Activated T-helper 17 cell treated with anti-CD3 and anti-CD28 coated beads, Interleukin-2, amount 50 U/mL, for 72 hours (primary cell): ENCODE measurements at regions not wholly inside any gene's neighbourhood (a gene's known extent, or its start where the extent isn't known, plus 50 kb on each side); places are given as distances from the start of the nearest gene placed in this dataset.

Experiments
- ATAC-seq: fragments of 150-1000 bp; cut with Tn5 transposase; replicated peaks from 2 replicates; pipeline ENCODE4 v1.10.0; 2021; ENCODE audit warnings: mild to moderate bottlenecking, moderate library complexity
- H3K27ac Mint-ChIP-seq: one replicate; pipeline ENCODE4 v1.8.0; 2022; ENCODE audit warnings: mixed read lengths
- H3K27me3 Mint-ChIP-seq: one replicate; pipeline ENCODE4 v1.8.0; 2022; ENCODE audit warnings: mixed read lengths
- H3K36me3 Mint-ChIP-seq: one replicate; pipeline ENCODE4 v1.8.0; 2022; ENCODE audit warnings: low read depth, mild to moderate bottlenecking, mixed read lengths
- H3K4me1 Mint-ChIP-seq: one replicate; pipeline ENCODE4 v1.8.0; 2022; ENCODE audit warnings: mixed read lengths
- H3K4me3 Mint-ChIP-seq: one replicate; pipeline ENCODE4 v1.8.0; 2022; ENCODE audit warnings: mild to moderate bottlenecking, mixed read lengths
- H3K9me3 Mint-ChIP-seq: one replicate; pipeline ENCODE4 v1.8.0; 2022; ENCODE audit warnings: mixed read lengths

DNA sequence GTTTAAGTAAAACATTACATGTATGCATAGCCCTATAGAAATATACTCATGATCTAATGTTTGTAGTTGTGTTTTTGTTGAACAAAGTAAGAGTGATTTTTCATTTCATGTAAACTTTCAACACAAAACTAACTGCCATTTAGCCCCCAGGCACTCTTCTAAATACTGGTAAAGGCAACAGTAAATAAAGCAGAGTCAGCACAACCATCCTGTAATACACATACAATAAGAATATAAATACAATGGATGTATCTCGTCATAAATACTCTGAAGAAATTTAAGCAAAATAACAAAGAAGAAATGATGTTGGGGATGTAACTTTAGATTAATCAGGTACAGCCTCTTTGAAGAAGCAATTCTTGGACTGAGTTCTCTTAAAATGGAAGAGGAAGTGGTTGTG, 821.2 kb downstream of the ARAP2 start:
- ATAC-seq = no peak
- Mint-ChIP-seq H3K36me3 (no peaks in the 10 kb centered on the region), H3K27me3 (no peaks in the 10 kb centered on the region), H3K4me1 (no peaks in the 10 kb centered on the region), H3K9me3 (no peaks in the 10 kb centered on the region), H3K4me3 (no peak overlapping the region), H3K27ac (no peak overlapping the region)

DNA sequence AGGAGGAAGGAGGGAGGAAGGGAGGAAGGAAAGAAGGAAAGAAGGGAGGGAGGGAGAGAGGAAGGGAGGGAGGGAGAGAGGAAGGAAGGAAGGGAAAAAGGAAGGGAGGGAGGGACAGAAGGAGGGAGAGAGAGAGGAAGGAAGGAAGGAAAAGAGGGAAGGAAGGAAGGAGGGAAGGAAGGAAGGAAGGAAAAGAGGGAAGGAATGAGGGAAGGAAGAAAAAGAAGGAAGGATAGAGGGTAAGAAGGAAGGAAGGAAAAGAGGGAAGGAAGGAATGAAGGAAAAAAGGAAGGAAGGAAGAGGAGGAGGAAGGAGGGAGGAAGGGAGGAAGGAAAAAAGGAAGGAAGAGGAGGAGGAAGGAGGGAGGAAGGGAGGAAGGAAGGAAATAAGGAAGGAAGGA, 796.8 kb downstream of the ARAP2 start:
- Mint-ChIP-seq H3K27me3 (no peaks in the 10 kb centered on the region), H3K27ac (no peak overlapping the region), H3K4me1 (no peaks in the 10 kb centered on the region), H3K4me3 (no peak overlapping the region), H3K9me3 (peaks cover 12% of the 10 kb centered on the region), H3K36me3 (no peaks in the 10 kb centered on the region)
- no peak for ATAC-seq

DNA sequence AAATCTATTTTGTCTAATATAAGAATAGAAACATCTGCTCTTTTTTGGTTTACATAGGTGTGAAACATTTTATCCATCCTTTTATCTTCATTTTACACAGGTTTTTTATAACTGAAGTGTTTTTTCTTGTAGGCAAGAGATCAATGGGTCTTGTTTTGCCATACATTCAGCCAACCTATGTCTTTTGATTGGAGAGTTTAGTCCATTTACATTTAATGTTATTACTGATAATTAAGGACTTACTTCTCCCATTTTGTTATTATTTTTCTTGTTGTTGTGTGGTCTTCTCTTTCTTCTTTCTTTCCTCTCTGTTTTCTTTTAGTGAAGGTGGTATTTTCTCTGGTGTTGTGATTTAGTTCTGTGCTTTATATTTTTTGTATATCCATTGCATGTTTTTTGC, 785.3 kb downstream of the ARAP2 start:
- H3K27me3 Mint-ChIP-seq = no peaks in the 10 kb centered on the region
- H3K9me3 Mint-ChIP-seq = peaks cover 9% of the 10 kb centered on the region
- H3K36me3 Mint-ChIP-seq = no peaks in the 10 kb centered on the region
- no peaks in the 10 kb centered on the region for H3K4me1 Mint-ChIP-seq
- H3K27ac Mint-ChIP-seq = no peak overlapping the region
- ATAC-seq = no peak
- no peak overlapping the region for H3K4me3 Mint-ChIP-seq

DNA sequence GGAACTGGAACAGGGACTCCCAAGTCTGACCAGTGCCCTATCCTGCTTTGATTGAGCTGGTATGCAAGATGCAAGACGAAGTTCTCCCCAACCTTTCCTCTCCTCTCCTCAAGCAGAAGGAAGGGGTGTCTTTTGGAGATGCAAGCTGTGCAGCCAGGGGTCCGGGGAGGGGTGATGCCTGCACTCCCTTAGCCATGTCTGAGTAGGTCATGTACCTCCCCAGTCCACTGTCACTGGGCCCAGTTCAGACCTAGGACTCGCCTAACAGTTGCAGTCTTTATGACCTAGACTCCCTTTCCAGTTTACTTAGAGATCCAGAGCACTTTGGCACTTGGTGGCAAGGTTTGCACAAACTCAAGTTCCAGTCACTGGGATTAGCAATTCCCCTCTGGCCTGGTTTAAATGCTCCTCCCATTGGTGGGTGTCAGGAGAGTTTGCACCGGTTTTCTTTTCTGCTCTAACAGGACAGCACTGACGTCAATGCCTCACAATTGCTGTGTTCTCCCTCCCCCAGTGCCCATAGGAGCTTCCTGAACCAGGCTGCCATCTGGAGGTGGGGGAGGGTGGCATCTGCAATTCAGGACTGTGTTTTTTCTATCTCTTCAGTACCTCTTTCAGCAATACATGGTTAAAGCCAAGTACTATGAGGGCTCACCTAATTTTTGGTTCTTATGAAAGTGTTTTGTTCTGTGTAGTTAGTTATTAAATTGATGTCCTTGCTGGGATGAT, 782.2 kb downstream of the ARAP2 start:
- peaks cover 8% of the 10 kb centered on the region for H3K9me3 Mint-ChIP-seq
- no peaks in the 10 kb centered on the region for H3K27me3 Mint-ChIP-seq
- H3K27ac Mint-ChIP-seq = no peak overlapping the region
- H3K36me3 Mint-ChIP-seq = no peaks in the 10 kb centered on the region
- H3K4me3 Mint-ChIP-seq = no peak overlapping the region
- H3K4me1 Mint-ChIP-seq = no peaks in the 10 kb centered on the region
- no peak for ATAC-seq

DNA sequence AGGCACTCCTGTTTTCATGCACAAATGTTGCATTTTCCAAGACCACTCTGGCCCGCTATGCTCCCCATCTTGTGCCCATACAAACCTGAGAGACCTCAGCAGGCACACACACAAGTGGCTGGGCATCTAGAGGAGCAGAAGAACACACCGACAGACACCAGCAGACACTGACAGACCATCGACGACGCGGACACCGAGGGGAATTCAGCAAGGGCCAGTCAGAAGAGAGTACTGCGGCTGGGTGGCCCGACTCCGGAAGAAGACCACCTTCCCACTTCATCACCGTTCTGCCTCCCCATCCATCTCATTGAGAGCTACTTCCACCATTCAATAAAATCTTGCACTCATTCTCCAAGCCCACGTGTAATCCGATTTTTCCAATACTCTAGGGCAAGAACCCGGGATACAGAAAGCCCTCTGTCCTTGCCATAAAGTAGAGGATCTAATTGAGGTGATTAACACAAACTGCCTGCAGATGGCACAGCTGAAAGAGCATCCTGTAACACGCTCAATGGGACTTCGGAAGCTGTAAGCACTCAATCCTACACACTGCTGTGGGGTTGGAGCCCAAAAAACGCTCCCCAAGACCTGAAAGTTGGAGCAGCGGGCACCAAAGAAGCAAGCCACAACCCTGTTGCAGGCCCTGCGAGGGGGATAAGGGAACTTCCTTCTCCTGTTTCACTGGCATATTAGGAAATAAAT, 780.9 kb downstream of the ARAP2 start:
- ATAC-seq = no peak
- Mint-ChIP-seq H3K27me3 (no peaks in the 10 kb centered on the region), H3K27ac (no peak overlapping the region), H3K4me3 (no peak overlapping the region), H3K36me3 (no peaks in the 10 kb centered on the region), H3K9me3 (peaks cover 5% of the 10 kb centered on the region), H3K4me1 (no peaks in the 10 kb centered on the region)

DNA sequence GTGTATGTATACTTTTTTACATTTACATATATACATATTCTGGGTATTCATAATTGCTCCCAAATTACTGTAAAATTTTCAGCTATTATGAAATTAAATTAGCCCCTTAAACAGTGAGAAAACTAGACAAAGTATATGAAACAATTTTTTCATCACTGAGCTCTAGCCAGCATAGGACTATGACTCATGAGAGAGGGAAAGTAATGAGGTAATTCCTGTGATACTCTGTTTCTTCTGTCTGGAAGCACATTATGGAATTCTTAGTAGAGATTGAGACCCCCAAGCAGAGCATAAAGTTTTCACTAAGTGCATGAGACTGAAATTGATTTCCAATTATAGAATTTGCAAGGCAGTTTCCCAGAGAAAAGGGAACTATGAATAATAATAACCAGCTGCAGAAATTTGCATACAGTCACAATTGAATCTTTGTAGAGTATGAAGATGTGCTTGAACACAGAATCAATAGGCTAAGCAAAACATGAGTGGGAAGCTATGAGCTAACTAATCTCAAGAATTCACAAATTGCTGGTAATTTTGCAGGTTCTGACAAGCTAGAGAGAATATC, 779.3 kb downstream of the ARAP2 start:
- ATAC-seq = no peak
- Mint-ChIP-seq H3K4me1 (no peaks in the 10 kb centered on the region), H3K36me3 (no peaks in the 10 kb centered on the region), H3K27me3 (no peaks in the 10 kb centered on the region), H3K27ac (no peak overlapping the region), H3K9me3 (peaks cover 5% of the 10 kb centered on the region), H3K4me3 (no peak overlapping the region)

DNA sequence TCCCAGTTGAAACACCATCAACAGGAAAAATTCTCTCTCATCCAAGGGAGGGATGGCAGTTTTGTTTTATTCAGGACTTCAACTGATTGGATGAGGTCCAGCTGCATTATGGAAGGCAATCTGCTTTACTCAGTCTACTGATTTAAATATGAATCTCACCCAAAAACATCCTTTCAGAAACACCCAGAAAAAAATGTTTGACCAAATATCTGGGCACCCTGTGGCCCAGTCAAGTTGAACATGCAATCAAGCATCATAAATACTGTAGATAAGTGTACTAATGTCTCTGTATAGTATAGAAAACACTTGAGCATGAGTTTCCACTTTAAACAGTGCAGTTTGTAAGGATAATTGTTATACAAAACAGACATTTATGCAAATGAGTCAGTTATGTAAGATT, 753.2 kb downstream of the ARAP2 start:
- no peak overlapping the region for H3K4me3 Mint-ChIP-seq
- peaks cover 7% of the 10 kb centered on the region for H3K9me3 Mint-ChIP-seq
- H3K4me1 Mint-ChIP-seq = no peaks in the 10 kb centered on the region
- H3K36me3 Mint-ChIP-seq = no peaks in the 10 kb centered on the region
- H3K27me3 Mint-ChIP-seq = no peaks in the 10 kb centered on the region
- ATAC-seq = no peak
- no peak overlapping the region for H3K27ac Mint-ChIP-seq

DNA sequence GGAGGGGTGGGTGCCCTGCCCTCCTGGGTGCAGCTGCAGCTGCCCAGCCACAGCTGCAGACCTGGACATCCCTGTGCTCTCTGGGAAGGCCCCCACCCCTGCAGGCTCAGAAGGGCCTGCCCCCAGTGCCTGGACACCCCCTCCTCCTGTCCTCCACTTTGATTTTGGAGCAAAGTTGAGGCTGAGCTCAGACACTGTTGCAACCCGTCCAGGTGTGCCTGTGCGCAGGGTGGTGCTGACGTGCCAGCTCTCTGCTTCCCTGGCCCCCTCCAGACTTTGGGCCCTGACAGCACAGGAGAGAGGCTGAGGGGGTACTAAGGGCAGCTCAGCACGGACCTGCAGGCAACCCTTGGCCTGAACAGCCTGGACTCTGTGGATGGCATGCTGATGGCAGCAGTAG, 750.3 kb downstream of the ARAP2 start:
- no peak overlapping the region for H3K4me3 Mint-ChIP-seq
- peaks cover 3% of the 10 kb centered on the region for H3K9me3 Mint-ChIP-seq
- no peak for ATAC-seq
- H3K4me1 Mint-ChIP-seq = no peaks in the 10 kb centered on the region
- no peak overlapping the region for H3K27ac Mint-ChIP-seq
- no peaks in the 10 kb centered on the region for H3K27me3 Mint-ChIP-seq
- H3K36me3 Mint-ChIP-seq = no peaks in the 10 kb centered on the region

DNA sequence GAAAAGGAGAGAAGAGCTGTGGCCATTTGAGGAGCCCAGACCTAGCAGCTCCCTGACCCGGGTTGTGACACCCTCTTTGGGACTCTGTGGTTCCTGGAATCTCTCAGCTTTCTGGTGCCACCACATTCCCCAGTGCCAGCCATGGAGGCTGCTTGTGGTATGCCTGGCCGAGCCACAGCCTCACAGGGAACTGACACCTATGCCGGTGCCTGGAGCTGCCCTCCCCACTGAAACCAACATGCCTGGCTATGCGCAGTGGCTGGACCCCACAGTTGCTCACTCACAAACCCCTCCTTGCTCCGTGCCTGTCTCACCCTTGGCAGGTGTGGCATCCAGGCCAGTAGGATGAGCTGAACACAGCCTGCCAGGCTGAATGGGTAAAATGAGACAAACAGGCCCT, 749.4 kb downstream of the ARAP2 start:
- H3K4me1 Mint-ChIP-seq = no peaks in the 10 kb centered on the region
- no peak for ATAC-seq
- H3K36me3 Mint-ChIP-seq = no peaks in the 10 kb centered on the region
- no peaks in the 10 kb centered on the region for H3K27me3 Mint-ChIP-seq
- no peak overlapping the region for H3K4me3 Mint-ChIP-seq
- no peak overlapping the region for H3K27ac Mint-ChIP-seq
- H3K9me3 Mint-ChIP-seq = peaks cover 3% of the 10 kb centered on the region

DNA sequence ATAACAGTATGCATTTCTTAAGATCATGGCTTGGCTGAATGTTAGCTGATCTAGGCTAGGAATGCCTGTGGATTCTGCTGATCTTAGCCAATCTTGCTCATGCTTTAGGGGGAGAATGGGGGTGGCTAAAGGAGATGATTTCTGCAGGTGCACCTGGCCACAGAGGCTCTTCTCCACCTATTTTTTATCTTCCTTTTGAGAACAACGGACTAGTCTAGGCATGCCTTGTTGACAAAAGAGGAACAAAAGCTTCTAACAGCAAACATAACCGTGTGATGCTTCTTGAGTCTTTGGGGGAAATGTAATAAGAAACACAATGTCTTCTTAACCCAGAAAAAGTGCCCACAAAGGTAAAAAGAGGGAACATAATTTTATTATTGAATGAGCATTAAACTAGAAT, 743.5 kb downstream of the ARAP2 start:
- Mint-ChIP-seq H3K27ac (no peak overlapping the region), H3K4me3 (no peak overlapping the region), H3K4me1 (no peaks in the 10 kb centered on the region), H3K36me3 (no peaks in the 10 kb centered on the region), H3K9me3 (no peaks in the 10 kb centered on the region), H3K27me3 (no peaks in the 10 kb centered on the region)
- ATAC-seq = no peak

DNA sequence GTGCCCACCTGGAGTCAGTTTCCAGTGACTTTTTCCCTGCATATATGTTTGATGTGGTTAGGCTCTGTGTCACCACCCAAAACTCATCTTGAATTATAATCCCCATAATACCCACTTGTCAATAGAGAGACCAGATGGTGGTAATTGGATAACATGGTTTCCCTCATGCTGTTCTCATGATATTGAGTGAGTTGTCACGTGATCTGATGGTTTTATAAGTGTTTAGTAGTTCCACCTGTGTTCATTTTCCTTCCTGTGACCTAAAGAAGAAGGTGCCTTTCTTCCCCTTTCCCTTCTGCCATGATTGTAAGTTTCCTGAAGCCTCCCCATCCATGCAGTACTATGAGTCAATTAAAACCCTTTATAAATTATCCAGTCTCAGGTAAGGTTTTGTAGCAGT, 740.9 kb downstream of the ARAP2 start:
- no peak for ATAC-seq
- no peaks in the 10 kb centered on the region for H3K27me3 Mint-ChIP-seq

DNA sequence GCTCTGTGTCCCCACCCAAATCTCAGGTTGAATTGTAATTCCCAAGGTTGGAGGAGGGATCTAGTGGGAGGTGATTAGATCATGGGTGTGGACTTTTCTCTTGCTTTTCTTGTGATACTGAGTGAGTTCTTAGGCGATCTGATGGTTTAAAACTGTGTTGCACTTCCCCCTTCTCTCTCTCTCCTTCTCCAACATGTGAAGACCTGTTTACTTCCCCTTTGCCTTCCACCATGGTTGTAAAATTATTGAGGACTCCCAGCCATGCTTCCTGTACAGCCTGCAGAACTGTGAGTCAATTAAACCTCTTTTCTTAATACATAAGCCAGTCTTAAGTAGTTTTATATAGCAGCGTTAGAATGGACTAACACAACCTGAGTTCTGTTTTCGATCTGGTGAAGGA, 738.2 kb downstream of the ARAP2 start:
- Mint-ChIP-seq H3K27me3 (no peaks in the 10 kb centered on the region), H3K4me3 (no peak overlapping the region), H3K9me3 (no peaks in the 10 kb centered on the region), H3K4me1 (no peaks in the 10 kb centered on the region), H3K27ac (no peak overlapping the region), H3K36me3 (no peaks in the 10 kb centered on the region)
- ATAC-seq = no peak

More for the DNA sequence above, 740.9 kb downstream of the ARAP2 start:
- Mint-ChIP-seq H3K36me3 (no peaks in the 10 kb centered on the region), H3K9me3 (no peaks in the 10 kb centered on the region), H3K27ac (no peak overlapping the region), H3K4me1 (no peaks in the 10 kb centered on the region), H3K4me3 (no peak overlapping the region)

DNA sequence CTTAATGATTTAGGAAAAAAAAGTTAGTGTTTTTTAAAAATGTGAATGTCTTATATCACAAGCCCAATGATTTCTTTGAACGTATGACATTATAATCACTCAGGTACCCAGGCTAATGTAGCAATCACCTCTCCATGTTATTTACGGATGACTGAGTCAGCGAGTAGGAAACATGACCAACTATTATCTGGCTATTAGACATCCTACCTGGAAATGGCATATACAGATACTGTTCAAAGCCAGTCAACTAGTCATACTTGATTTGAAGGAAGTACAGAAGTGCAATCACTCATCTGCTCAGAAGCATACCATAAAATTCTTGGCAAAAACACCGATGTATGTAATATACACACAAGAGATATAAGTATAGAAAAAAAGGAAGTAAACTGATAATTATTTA, 732.5 kb downstream of the ARAP2 start:
- no peaks in the 10 kb centered on the region for H3K4me1 Mint-ChIP-seq
- H3K4me3 Mint-ChIP-seq = no peak overlapping the region
- H3K27ac Mint-ChIP-seq = no peak overlapping the region
- H3K9me3 Mint-ChIP-seq = no peaks in the 10 kb centered on the region
- no peaks in the 10 kb centered on the region for H3K27me3 Mint-ChIP-seq
- H3K36me3 Mint-ChIP-seq = no peaks in the 10 kb centered on the region
- no peak for ATAC-seq

DNA sequence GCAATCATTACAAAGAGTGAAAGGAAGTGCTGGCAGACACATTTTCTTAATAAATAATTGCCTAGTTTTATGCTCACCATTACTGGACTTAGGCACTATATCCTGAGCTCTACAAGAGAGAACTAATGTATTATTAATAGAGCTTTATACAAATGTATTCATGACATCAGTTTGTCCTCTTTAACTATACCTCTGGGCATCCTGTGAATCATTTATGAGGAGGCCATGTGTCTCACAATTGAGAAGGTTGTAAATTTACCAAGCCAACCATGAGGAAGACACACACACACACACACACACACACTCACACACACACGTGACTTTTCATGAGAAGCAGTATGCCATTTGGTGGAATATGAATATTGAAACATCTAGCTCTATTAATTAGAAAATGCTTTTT, 728.2 kb downstream of the ARAP2 start:
- ATAC-seq = no peak
- no peaks in the 10 kb centered on the region for H3K27me3 Mint-ChIP-seq
- peaks cover 4% of the 10 kb centered on the region for H3K9me3 Mint-ChIP-seq
- H3K27ac Mint-ChIP-seq = no peak overlapping the region
- H3K4me3 Mint-ChIP-seq = no peak overlapping the region
- H3K36me3 Mint-ChIP-seq = no peaks in the 10 kb centered on the region
- H3K4me1 Mint-ChIP-seq = no peaks in the 10 kb centered on the region

DNA sequence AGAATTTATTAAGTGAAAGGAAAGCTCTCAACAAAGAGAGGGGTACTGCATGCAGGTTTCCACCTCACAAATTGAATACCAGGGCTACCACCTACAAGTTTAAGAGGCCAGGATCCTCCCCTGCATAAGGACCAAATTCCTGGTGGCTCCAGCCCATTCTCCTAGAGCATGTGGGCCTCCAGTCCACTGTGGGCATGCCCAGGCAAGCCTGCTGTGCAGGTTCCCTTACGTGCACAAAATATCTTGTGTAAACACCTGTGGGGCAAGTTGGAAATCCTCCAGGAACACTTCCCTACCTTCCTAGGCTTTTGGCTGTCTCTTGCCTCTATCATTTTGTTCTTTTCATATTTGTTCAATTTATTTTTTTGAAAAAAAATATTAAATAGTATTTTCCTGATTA, 724.3 kb downstream of the ARAP2 start:
- ATAC-seq = no peak
- Mint-ChIP-seq H3K9me3 (peaks cover 4% of the 10 kb centered on the region), H3K4me1 (no peaks in the 10 kb centered on the region), H3K4me3 (no peak overlapping the region), H3K27ac (no peak overlapping the region), H3K36me3 (no peaks in the 10 kb centered on the region), H3K27me3 (no peaks in the 10 kb centered on the region)
